Keratinocyte (primary cell): ENCODE measurements at regions not wholly inside any gene's neighbourhood (a gene's known extent, or its start where the extent isn't known, plus 50 kb on each side); places are given as distances from the start of the nearest gene placed in this dataset.

Experiments used
- EZH2 ChIP-seq: IDR thresholded peaks from one replicate; pipeline ENCODE4 v1.6.1; 2012; ENCODE audit warnings: inconsistent platforms, mild to moderate bottlenecking, low read length, moderate library complexity
- TF ChIP-seq, protein P1 (sequence below), 3 experiments: IDR thresholded peaks in 1 of 3; conservative IDR thresholded peaks in 1 of 3; optimal IDR thresholded peaks in 1 of 3; 2 replicates in 2 of 3; 3 replicates in 1 of 3; pipeline versions ENCODE3 to v1.5.1; 2011; ENCODE audit warnings: low read length in 3 of 3, mild to moderate bottlenecking in 3 of 3, moderate library complexity in 2 of 3, control low read depth in 1 of 3, inconsistent platforms in 1 of 3; ENCODE audit not compliant: insufficient read depth in 2 of 3; ENCODE audit errors: extremely low read depth in 1 of 3

DNA sequence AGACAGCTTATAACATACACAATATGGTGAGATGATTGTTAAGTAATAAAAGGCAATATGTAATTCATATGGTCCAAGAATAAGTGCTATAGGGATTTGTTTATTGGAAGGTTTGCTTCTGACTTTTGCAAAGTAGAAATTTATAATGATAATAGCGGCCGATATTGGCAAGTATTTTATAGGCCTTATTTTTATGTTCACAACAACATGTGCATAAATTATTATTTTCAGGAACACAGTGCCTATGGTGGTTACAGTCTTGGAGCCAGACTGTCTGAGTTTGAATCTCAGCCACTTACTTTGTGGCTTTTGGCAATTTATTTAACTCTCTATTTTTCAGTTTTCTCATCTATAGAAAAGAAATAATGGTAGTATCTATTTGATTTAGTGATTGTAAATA is 607.5 kb downstream of the USP25 start:
- TF ChIP-seq, protein P1, sequence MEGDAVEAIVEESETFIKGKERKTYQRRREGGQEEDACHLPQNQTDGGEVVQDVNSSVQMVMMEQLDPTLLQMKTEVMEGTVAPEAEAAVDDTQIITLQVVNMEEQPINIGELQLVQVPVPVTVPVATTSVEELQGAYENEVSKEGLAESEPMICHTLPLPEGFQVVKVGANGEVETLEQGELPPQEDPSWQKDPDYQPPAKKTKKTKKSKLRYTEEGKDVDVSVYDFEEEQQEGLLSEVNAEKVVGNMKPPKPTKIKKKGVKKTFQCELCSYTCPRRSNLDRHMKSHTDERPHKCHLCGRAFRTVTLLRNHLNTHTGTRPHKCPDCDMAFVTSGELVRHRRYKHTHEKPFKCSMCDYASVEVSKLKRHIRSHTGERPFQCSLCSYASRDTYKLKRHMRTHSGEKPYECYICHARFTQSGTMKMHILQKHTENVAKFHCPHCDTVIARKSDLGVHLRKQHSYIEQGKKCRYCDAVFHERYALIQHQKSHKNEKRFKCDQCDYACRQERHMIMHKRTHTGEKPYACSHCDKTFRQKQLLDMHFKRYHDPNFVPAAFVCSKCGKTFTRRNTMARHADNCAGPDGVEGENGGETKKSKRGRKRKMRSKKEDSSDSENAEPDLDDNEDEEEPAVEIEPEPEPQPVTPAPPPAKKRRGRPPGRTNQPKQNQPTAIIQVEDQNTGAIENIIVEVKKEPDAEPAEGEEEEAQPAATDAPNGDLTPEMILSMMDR (optimal IDR thresholded peaks at IDR 0.05 in 1 of 3, IDR thresholded peaks at IDR 0.05 in 1 of 3, conservative IDR thresholded peaks at IDR 0.05 in 1 of 3; ENCODE audit: extremely low read depth in 1 of 3, insufficient read depth in 2 of 3, low read length in 3 of 3) = no peak
- TF ChIP-seq EZH2 = no peak
